Erythroblast (primary cell): ENCODE measurements at regions not wholly inside any gene's neighbourhood (a gene's known extent, or its start where the extent isn't known, plus 50 kb on each side); places are given as distances from the start of the nearest gene placed in this dataset.

Experiments used
- GATA1 ChIP-seq: IDR thresholded peaks from 2 replicates; pipeline ENCODE4 v1.6.1; 2011; ENCODE audit warnings: low read depth, mild to moderate bottlenecking, control low read depth, low read length, moderate library complexity
- POLR2A ChIP-seq: IDR thresholded peaks from 2 replicates; pipeline ENCODE4 v1.6.1; 2011; ENCODE audit warnings: mild to moderate bottlenecking, low read length

DNA sequence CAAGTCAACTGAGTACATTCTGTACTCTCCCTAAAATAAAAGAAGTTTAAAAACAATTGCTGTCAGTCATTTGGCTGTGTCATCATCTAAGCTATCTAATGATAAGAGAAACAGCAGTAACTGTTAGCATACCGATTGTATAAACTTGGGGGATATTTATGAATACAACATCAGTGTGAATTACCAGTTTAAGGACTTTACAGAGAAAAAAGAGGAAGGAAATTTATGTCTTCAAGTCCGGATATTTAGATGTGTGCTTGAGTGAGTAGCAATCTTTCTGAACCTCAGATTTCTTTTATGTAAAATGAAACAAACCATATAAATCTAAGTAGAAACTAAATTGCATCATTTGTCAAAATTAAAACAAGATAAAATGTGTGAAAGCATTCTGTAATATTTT, 1557.0 kb downstream of the MRPL39 start:
- TF ChIP-seq POLR2A: no peak
- TF ChIP-seq GATA1: no peak
